Psoas muscle (tissue), 7 donors: ENCODE measurements at regions not wholly inside any gene's neighbourhood (a gene's known extent, or its start where the extent isn't known, plus 50 kb on each side); places are given as distances from the start of the nearest gene placed in this dataset.

ENCODE experiments used
- ATAC-seq, 4 donors: fragments of 200-7000 bp; cut with Tn5 transposase; one replicate each; pipeline ENCODE4 v1.9.1; 2020; ENCODE audit warnings: moderate library complexity in 3 of 4, mild to moderate bottlenecking in 2 of 4
- DNase-seq, 2 donors: peaks; one replicate each; pipeline ENCODE4 v3.0.0-alpha.2; 2020
- H3K27ac ChIP-seq: fragments of 200-600 bp; one replicate; pipeline ENCODE4 v1.8.0; 2022
- H3K27me3 ChIP-seq, 3 donors: fragments of 200-600 bp in 1 of 3; one replicate each; pipeline versions ENCODE4 v1.6.1 to v1.8.0; 2013 to 2022; ENCODE audit warnings: low read length in 2 of 3, mild to moderate bottlenecking in 2 of 3, moderate library complexity in 1 of 3; ENCODE audit not compliant: insufficient read depth in 3 of 3
- H3K36me3 ChIP-seq, 2 donors: fragments of 200-600 bp in 1 of 2; one replicate each; pipeline versions ENCODE4 v1.6.1 to v1.8.0; 2013 to 2022; ENCODE audit warnings: low read depth in 1 of 2, mild to moderate bottlenecking in 1 of 2, moderate library complexity in 1 of 2; ENCODE audit not compliant: insufficient read depth in 1 of 2
- H3K4me1 ChIP-seq: fragments of 200-600 bp; one replicate; pipeline ENCODE4 v1.8.0; 2022
- H3K4me3 ChIP-seq: fragments of 200-600 bp; one replicate; pipeline ENCODE4 v1.8.0; 2022; ENCODE audit warnings: mild to moderate bottlenecking
- H3K9me3 ChIP-seq: fragments of 200-600 bp; one replicate; pipeline ENCODE4 v1.8.0; 2022
- CTCF ChIP-seq: fragments of 200-600 bp; IDR thresholded peaks from one replicate; pipeline ENCODE4 v1.8.0; 2022; ENCODE audit warnings: antibody characterized with exemption
- WGBS, 3 donors: extraction: QIAGEN DNeasy Blood & Tissue Kit; methylation state at CpG; one replicate each; pipeline versions ENCODE4 v1.1.6 to v1.1.7; 2013; 5-methylcytosine and 5-hydroxymethylcytosine counted together
- intact Hi-C, 2 donors: fragments of 100-400 bp; cut with DNase I; formaldehyde crosslinking; loops; one replicate each; pipeline versions ENCODE4 v1.11.0 to v1.14.2; 2022
- donor health status: healthy with polysubstance abuse.
- donor health status: DM: no; HTN: no; CAD: no; lungs with moderate emphysema.
- donor health status: Bipolar disorder and iron deficiency.
- donor health status: healthy.
- donor health status: DM: yes; HTN: yes; CAD: no.
- donor health status: DM: no; HTN: no; CAD: no.
- donor health status: DM: yes; HTN: yes; CAD: no.

GRCh38 chr2:206853915-206854314 is 85.4 kb upstream of the CPO start:
- intact Hi-C loops, result no loop called here
- Histone ChIP-seq H3K4me1 (no peaks in the 10 kb centered on the region), H3K27me3 (no peaks in the 10 kb centered on the region), H3K4me3 (no peak overlapping the region), H3K9me3 (no peaks in the 10 kb centered on the region), H3K36me3 (no peaks in the 10 kb centered on the region), H3K27ac (no peak overlapping the region)
- TF ChIP-seq CTCF, result no peak
- 78 to 79% (median 78%) methylated on average over 4 of the region's 4 CpGs for WGBS, 3 donors
- DNase-seq (no peak), ATAC-seq (no peak)

- no peak for ATAC-seq
- intact Hi-C loops, result no loop called here
Measured at GRCh38 chr2:206855585-206856433, 83.5 kb upstream of the CPO start.

GRCh38 chr2:206856513-206856912 is 82.8 kb upstream of the CPO start:
- TF ChIP-seq CTCF, result no peak
- no peaks in the 10 kb centered on the region for H3K36me3 ChIP-seq
- DNase-seq, result no peak
- intact Hi-C loops, result no loop called here
- no peaks in the 10 kb centered on the region for H3K4me1 ChIP-seq
- H3K27ac ChIP-seq, result no peak overlapping the region
- no peaks in the 10 kb centered on the region for H3K9me3 ChIP-seq
- no peaks in the 10 kb centered on the region for H3K27me3 ChIP-seq
- H3K4me3 ChIP-seq, result no peak overlapping the region
- ATAC-seq, result no peak

More at GRCh38 chr2:206855585-206856433, 83.5 kb upstream of the CPO start:
- WGBS, 3 donors, result 79 to 86% (median 85%) methylated on average over 10 of the region's 10 CpGs
- H3K4me1 ChIP-seq, result no peaks in the 10 kb centered on the region
- H3K36me3 ChIP-seq, result no peaks in the 10 kb centered on the region
- H3K9me3 ChIP-seq, result no peaks in the 10 kb centered on the region
- no peaks in the 10 kb centered on the region for H3K27me3 ChIP-seq
- no peak for DNase-seq
- no peak overlapping the region for H3K27ac ChIP-seq
- no peak overlapping the region for H3K4me3 ChIP-seq
- no peak for TF ChIP-seq CTCF

- no peak overlapping the region for H3K27ac ChIP-seq
- no peak overlapping the region for H3K4me3 ChIP-seq
- no peaks in the 10 kb centered on the region for H3K4me1 ChIP-seq
- TF ChIP-seq CTCF, result no peak
- H3K36me3 ChIP-seq, result no peaks in the 10 kb centered on the region
- WGBS, 3 donors, result 53 to 60% (median 56%) methylated on average over 4 of the region's 4 CpGs
- no peaks in the 10 kb centered on the region for H3K27me3 ChIP-seq
- DNase-seq (no peak), ATAC-seq (no peak)
- intact Hi-C loops, result no loop called here
- no peaks in the 10 kb centered on the region for H3K9me3 ChIP-seq
Measured at GRCh38 chr2:206858687-206859329, 80.5 kb upstream of the CPO start.
